ENCODE measurements at regions not wholly inside any gene's neighbourhood (a gene's known extent, or its start where the extent isn't known, plus 50 kb on each side); places are given as distances from the start of the nearest gene placed in this dataset.

DNA sequence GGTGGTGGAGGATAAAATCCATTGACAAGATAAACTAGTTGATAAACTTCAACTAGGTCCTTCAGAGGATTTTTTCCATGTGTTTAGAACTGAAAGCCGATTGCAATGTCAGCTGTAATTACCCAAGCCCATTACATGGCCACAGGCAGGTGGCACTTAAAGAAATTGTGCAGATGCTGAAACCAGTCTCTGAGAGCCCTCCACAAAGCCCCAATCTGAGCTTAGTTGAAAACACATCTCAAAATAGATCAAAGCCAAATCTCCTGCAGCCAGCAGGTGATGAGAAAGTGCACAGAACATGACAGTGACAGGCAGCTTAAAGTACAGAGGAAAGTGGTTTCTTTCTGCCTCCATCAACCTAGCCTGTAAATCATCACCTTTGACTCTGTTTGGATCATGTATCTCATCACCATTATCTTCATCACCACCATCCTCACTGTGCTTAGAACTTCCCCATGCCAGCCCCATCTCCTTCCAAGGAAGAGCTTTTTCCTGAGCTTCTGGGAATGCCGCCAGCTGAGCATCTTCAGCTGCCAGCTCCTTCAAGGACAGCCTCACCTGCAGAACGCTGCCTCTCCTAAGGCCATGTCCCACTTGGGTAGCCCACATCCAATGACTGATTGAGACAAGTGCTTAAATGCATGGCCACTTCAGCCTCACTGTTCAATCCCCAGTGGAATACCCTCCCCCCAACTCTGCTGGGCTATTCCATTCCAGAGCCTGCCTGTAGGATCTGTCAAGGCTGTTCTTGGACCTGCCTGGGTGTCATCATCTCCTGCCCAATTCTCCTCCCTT, 219.5 kb upstream of the TMEM132C start:
- TF ChIP-seq, protein P1, sequence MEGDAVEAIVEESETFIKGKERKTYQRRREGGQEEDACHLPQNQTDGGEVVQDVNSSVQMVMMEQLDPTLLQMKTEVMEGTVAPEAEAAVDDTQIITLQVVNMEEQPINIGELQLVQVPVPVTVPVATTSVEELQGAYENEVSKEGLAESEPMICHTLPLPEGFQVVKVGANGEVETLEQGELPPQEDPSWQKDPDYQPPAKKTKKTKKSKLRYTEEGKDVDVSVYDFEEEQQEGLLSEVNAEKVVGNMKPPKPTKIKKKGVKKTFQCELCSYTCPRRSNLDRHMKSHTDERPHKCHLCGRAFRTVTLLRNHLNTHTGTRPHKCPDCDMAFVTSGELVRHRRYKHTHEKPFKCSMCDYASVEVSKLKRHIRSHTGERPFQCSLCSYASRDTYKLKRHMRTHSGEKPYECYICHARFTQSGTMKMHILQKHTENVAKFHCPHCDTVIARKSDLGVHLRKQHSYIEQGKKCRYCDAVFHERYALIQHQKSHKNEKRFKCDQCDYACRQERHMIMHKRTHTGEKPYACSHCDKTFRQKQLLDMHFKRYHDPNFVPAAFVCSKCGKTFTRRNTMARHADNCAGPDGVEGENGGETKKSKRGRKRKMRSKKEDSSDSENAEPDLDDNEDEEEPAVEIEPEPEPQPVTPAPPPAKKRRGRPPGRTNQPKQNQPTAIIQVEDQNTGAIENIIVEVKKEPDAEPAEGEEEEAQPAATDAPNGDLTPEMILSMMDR (IDR thresholded peaks at IDR 0.05) = no peak
- TF ChIP-seq ZFX (IDR thresholded peaks at IDR 0.05; ENCODE audit: borderline replicate concordance) = no peak
